Gastroesophageal sphincter (tissue), 4 donors: ENCODE measurements at regions not wholly inside any gene's neighbourhood (a gene's known extent, or its start where the extent isn't known, plus 50 kb on each side); places are given as distances from the start of the nearest gene placed in this dataset.

Experiments used
- ATAC-seq: fragments of 150-250 bp; one replicate; pipeline ENCODE4 v1.9.1; 2016; ENCODE audit warnings: mild to moderate bottlenecking, moderate library complexity
- H3K27ac ChIP-seq, 4 donors: fragments of 200-600 bp; sonication (generic) in 3 of 4; 1 replicate in 3 of 4; 2 replicates in 1 of 4; pipeline ENCODE4 v1.5.1; 2016 to 2019
- H3K27me3 ChIP-seq: fragments of 200-600 bp; sonication (generic); one replicate; pipeline ENCODE4 v1.5.1; 2019
- H3K36me3 ChIP-seq, 2 donors: fragments of 200-600 bp; sonication (generic); one replicate each; pipeline ENCODE4 v1.5.1; 2019; ENCODE audit warnings: control low read depth in 1 of 2
- H3K4me1 ChIP-seq, 3 donors: fragments of 200-600 bp; sonication (generic); 1 replicate in 2 of 3; 2 replicates in 1 of 3; pipeline ENCODE4 v1.5.1; 2016 to 2019; ENCODE audit warnings: control low read depth in 2 of 3
- H3K4me3 ChIP-seq, 2 donors: fragments of 200-600 bp; sonication (generic); one replicate each; pipeline ENCODE4 v1.5.1; 2019; ENCODE audit warnings: mild to moderate bottlenecking in 1 of 2, moderate library complexity in 1 of 2
- H3K9me3 ChIP-seq, 3 donors: fragments of 200-600 bp; sonication (generic); one replicate each; pipeline ENCODE4 v1.5.1; 2017 to 2019; ENCODE audit warnings: control low read depth in 2 of 3
- EP300 ChIP-seq: sonication (generic); formaldehyde crosslinking; IDR thresholded peaks from one replicate; pipeline ENCODE4 v1.6.1; 2017; ENCODE audit warnings: antibody characterized with exemption, mild to moderate bottlenecking
- POLR2A ChIP-seq, 2 donors: fragments of 450-650 bp; IDR thresholded peaks; one replicate each; pipeline ENCODE4 v1.6.1; 2017; ENCODE audit warnings: antibody characterized with exemption in 2 of 2, mild to moderate bottlenecking in 2 of 2, moderate library complexity in 1 of 2
- POLR2AphosphoS5 ChIP-seq: sonication (generic); formaldehyde crosslinking; IDR thresholded peaks from one replicate; pipeline ENCODE4 v1.6.1; 2017; ENCODE audit warnings: antibody characterized with exemption
- WGBS, 2 donors: methylation state at CpG; one replicate each; pipeline ENCODE4 v1.1.5; 2018; ENCODE audit warnings: low coverage in 1 of 2; 5-methylcytosine and 5-hydroxymethylcytosine counted together
- TF ChIP-seq, protein P1 (sequence below), 4 experiments: fragments of 200-600 bp in 2 of 4; fragments of 450-650 bp in 2 of 4; sonication (generic) in 1 of 4; IDR thresholded peaks; one replicate each; pipeline ENCODE4 v1.5.1; 2017 to 2019; ENCODE audit warnings: antibody characterized with exemption in 4 of 4, mild to moderate bottlenecking in 2 of 4, moderate library complexity in 2 of 4

DNA sequence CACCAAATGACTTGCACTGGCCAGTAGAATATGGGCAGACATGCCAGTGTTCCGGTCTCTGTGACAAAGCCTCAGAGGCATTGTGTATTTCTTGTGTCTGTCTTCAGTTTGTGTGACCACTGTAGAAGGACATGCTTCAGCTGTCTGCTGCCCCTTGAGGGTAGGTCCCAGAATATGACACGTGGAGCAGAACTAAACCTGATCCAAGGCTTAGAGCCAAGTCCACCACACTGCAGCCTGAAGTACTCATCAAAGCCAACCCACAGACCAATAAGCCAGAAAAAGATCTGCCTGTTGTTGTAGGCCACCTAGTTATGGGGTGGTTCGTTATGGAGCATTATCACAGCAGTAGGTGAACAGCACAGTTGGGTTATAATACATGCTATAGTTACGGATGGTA, 468.9 kb downstream of the PSAT1 start:
- no peaks in the 10 kb centered on the region for H3K27me3 ChIP-seq
- no peaks in the 10 kb centered on the region for H3K36me3 ChIP-seq
- 90% methylated on average over 2 of the region's 4 CpGs; no CpG with 5 or more reads in 1 of the 2 donors for WGBS, 2 donors
- H3K9me3 ChIP-seq = no peaks in the 10 kb centered on the region
- TF ChIP-seq, protein P1, sequence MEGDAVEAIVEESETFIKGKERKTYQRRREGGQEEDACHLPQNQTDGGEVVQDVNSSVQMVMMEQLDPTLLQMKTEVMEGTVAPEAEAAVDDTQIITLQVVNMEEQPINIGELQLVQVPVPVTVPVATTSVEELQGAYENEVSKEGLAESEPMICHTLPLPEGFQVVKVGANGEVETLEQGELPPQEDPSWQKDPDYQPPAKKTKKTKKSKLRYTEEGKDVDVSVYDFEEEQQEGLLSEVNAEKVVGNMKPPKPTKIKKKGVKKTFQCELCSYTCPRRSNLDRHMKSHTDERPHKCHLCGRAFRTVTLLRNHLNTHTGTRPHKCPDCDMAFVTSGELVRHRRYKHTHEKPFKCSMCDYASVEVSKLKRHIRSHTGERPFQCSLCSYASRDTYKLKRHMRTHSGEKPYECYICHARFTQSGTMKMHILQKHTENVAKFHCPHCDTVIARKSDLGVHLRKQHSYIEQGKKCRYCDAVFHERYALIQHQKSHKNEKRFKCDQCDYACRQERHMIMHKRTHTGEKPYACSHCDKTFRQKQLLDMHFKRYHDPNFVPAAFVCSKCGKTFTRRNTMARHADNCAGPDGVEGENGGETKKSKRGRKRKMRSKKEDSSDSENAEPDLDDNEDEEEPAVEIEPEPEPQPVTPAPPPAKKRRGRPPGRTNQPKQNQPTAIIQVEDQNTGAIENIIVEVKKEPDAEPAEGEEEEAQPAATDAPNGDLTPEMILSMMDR (IDR thresholded peaks at IDR 0.05) = no peak
- TF ChIP-seq EP300 = no peak
- no peak for TF ChIP-seq POLR2AphosphoS5
- no peak for TF ChIP-seq POLR2A (IDR thresholded peaks at IDR 0.05)
- no peak overlapping the region for H3K4me3 ChIP-seq
- H3K4me1 ChIP-seq = no peaks in the 10 kb centered on the region
- ATAC-seq = no peak
- H3K27ac ChIP-seq = no peak overlapping the region

DNA sequence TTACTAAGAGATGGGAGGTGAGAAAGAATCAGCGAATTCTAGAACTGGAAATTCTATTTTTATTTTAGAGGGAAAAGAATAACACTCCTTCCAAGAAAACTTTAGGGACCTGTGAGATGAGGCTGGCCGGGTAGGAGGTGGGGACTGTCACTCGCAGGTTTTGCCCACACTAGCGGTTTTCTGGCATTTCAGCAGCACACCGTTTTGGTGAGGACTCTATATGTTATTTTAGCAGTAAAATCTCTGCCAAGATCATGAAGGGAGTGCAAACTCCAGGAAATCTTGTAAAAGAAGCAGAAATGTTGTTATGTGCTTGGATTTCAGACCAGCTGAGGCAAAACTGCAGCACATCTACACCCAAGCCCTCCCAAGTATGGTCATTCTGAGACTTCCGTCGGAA, 470.6 kb downstream of the PSAT1 start:
- Histone ChIP-seq H3K4me1 (no peaks in the 10 kb centered on the region), H3K4me3 (no peak overlapping the region), H3K27me3 (no peaks in the 10 kb centered on the region), H3K27ac (no peak overlapping the region), H3K36me3 (no peaks in the 10 kb centered on the region), H3K9me3 (no peaks in the 10 kb centered on the region)
- ATAC-seq = no peak
- WGBS, 2 donors = 64 to 76% methylated on average over 7 of the region's 7 CpGs
- TF ChIP-seq EP300 (no peak), POLR2A (IDR thresholded peaks at IDR 0.05) (no peak), POLR2AphosphoS5 (no peak)
- TF ChIP-seq, protein P1 (IDR thresholded peaks at IDR 0.05) = no peak

DNA sequence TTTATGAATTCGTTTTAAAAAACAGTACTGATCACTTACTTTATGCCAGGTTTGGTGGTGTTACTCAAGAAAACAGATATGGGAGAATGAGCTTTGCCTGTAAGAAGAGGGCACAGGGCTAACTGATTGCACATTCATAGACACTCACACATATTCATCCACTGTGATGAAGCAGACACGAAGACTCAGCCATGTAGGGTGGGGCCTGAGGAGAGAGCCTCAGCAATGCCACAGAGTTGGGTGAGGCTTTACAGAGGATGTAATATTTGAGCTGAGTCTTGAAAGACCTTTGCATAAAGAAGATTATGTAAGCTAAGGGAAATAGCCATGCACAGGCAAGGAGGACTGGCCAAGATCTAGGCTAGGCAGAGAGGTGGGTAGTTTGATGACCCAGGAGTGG, 472.8 kb downstream of the PSAT1 start:
- no peak for TF ChIP-seq EP300
- 71 to 75% methylated on average over 2 of the region's 2 CpGs for WGBS, 2 donors
- H3K36me3 ChIP-seq = no peaks in the 10 kb centered on the region
- H3K4me3 ChIP-seq = no peak overlapping the region
- no peak overlapping the region for H3K27ac ChIP-seq
- H3K27me3 ChIP-seq = no peaks in the 10 kb centered on the region
- no peaks in the 10 kb centered on the region for H3K4me1 ChIP-seq
- no peaks in the 10 kb centered on the region for H3K9me3 ChIP-seq
- no peak for ATAC-seq

DNA sequence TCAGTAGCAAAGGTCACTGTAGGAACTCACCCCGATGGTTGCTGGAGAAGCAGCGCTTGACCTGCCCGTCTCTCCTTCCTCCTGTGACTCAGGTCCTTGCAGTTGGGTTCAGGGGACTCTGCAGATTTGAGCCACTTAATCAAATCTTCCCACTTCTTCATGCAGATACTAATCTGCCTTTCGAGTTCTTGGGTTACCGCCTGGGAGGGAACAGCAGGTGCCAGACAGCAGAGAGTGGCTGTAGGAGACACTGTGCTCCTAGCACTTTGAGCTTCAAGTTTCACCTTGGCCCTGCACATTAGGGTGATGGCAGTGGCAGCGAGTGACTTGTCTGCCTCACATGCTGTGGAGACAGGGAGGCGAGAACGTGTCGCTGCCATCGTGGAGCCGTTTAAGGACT, 478.3 kb downstream of the PSAT1 start:
- TF ChIP-seq, protein P1 (IDR thresholded peaks at IDR 0.05) = no peak
- TF ChIP-seq POLR2AphosphoS5 (no peak), EP300 (no peak), POLR2A (IDR thresholded peaks at IDR 0.05) (no peak)
- no peak overlapping the region for H3K27ac ChIP-seq
- H3K4me3 ChIP-seq = no peak overlapping the region
- no peaks in the 10 kb centered on the region for H3K27me3 ChIP-seq
- no peak for ATAC-seq
- H3K4me1 ChIP-seq = no peaks in the 10 kb centered on the region
- 60 to 71% methylated on average over 3 to 10 of the region's 11 CpGs for WGBS, 2 donors
- H3K36me3 ChIP-seq = no peaks in the 10 kb centered on the region
- H3K9me3 ChIP-seq = no peaks in the 10 kb centered on the region

DNA sequence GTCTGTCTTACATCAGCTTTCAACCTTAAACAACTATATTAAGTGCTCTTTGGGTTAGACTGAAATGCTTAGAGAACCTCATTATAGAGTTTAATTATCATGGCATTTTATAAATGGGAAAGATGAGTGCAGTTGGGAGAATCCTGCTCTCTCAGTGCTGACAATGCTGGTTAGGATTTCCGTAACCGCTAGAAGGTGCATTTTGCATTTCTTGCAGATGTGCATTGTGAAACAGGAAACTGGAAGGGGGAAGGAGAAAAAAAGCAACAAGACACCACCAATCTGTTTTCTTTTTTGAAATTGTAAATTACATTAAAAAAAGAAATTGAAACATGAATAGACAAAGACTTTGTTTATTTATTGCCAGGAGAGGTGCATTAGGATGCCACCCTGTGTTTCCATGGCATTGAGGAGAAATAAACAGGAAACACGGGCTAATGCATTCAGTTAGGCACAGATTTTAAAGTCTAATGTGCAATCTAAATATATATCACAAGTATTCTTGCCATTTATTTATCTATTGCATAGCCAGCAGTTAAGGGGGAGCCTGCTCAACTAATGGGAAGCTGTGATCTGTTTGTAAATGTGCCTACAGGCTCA, 478.9 kb downstream of the PSAT1 start:
- TF ChIP-seq, protein P1 (IDR thresholded peaks at IDR 0.05) = no peak
- TF ChIP-seq POLR2A (IDR thresholded peaks at IDR 0.05) (no peak), POLR2AphosphoS5 (no peak), EP300 (no peak)
- WGBS, 2 donors = 68 to 80% methylated on average over 3 of the region's 3 CpGs
- ATAC-seq = no peak
- no peaks in the 10 kb centered on the region for H3K36me3 ChIP-seq
- H3K9me3 ChIP-seq = no peaks in the 10 kb centered on the region
- H3K4me3 ChIP-seq = no peak overlapping the region
- H3K4me1 ChIP-seq = no peaks in the 10 kb centered on the region
- no peaks in the 10 kb centered on the region for H3K27me3 ChIP-seq
- no peak overlapping the region for H3K27ac ChIP-seq
